22Rv1 (cell line): ENCODE measurements at regions not wholly inside any gene's neighbourhood (a gene's known extent, or its start where the extent isn't known, plus 50 kb on each side); places are given as distances from the start of the nearest gene placed in this dataset.

ENCODE experiments used
- CTCF ChIP-seq: fragments of 450-650 bp; IDR thresholded peaks from 2 replicates; pipeline ENCODE4 v1.5.1; 2017; ENCODE audit warnings: mild to moderate bottlenecking
- ZFX ChIP-seq: fragments of 450-650 bp; IDR thresholded peaks from 2 replicates; pipeline ENCODE4 v1.6.1; 2017; ENCODE audit warnings: antibody characterized with exemption, borderline replicate concordance

GRCh38 chr7:149355390-149356048 is 93.5 kb downstream of the ZNF783 start:
- TF ChIP-seq CTCF (no peak), ZFX (no peak)
